ENCODE measurements at regions not wholly inside any gene's neighbourhood (a gene's known extent, or its start where the extent isn't known, plus 50 kb on each side); places are given as distances from the start of the nearest gene placed in this dataset.

GRCh38 chr19:27868007-27868406, 1344.9 kb downstream of the UQCRFS1 start:
- TF ChIP-seq EZH2 (IDR thresholded peaks at IDR 0.05; ENCODE audit: borderline replicate concordance, low read depth, low read length, poor library complexity, severe bottlenecking): no peak
- TF ChIP-seq, protein P1, sequence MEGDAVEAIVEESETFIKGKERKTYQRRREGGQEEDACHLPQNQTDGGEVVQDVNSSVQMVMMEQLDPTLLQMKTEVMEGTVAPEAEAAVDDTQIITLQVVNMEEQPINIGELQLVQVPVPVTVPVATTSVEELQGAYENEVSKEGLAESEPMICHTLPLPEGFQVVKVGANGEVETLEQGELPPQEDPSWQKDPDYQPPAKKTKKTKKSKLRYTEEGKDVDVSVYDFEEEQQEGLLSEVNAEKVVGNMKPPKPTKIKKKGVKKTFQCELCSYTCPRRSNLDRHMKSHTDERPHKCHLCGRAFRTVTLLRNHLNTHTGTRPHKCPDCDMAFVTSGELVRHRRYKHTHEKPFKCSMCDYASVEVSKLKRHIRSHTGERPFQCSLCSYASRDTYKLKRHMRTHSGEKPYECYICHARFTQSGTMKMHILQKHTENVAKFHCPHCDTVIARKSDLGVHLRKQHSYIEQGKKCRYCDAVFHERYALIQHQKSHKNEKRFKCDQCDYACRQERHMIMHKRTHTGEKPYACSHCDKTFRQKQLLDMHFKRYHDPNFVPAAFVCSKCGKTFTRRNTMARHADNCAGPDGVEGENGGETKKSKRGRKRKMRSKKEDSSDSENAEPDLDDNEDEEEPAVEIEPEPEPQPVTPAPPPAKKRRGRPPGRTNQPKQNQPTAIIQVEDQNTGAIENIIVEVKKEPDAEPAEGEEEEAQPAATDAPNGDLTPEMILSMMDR (conservative IDR thresholded peaks at IDR 0.05; ENCODE audit: low read depth, low read length): no peak
- H3K36me3 ChIP-seq (ENCODE audit: insufficient read depth, low read length, poor library complexity, severe bottlenecking): no peaks in the 10 kb centered on the region
- no peaks in the 10 kb centered on the region for H3K27me3 ChIP-seq (replicated peaks; ENCODE audit: insufficient read depth, low read depth, low read length, poor library complexity)
- H3K27ac ChIP-seq (ENCODE audit: low read depth, low read length, poor library complexity, severe bottlenecking): no peak overlapping the region
- BruUV-seq (replicated peaks): no TSS peak
- H3K4me3 ChIP-seq (ENCODE audit: low read depth, low read length, poor library complexity, severe bottlenecking): no peak overlapping the region
- no peaks in the 10 kb centered on the region for H3K4me1 ChIP-seq (ENCODE audit: insufficient read depth, low read length, poor library complexity, severe bottlenecking)
- CTCF ChIA-PET: no interaction called here
- peaks cover 30% of the 10 kb centered on the region for H3K9me3 ChIP-seq (ENCODE audit: low read depth, low read length, poor library complexity, severe bottlenecking)
- intact Hi-C loops (cut with micrococcal nuclease; ENCODE audit: unreplicated experiment): no loop called here
- POLR2A ChIA-PET (ENCODE audit: low non-redundant PET): no interaction called here
- DNase-seq (ENCODE audit: low spot score): no peak

GRCh38 chr19:27865927-27866777, 1346.8 kb downstream of the UQCRFS1 start:
- no peaks in the 10 kb centered on the region for H3K27me3 ChIP-seq (replicated peaks; ENCODE audit: insufficient read depth, low read depth, low read length, poor library complexity)
- TF ChIP-seq EZH2 (IDR thresholded peaks at IDR 0.05; ENCODE audit: borderline replicate concordance, low read depth, low read length, poor library complexity, severe bottlenecking): no peak
- TF ChIP-seq, protein P1 (conservative IDR thresholded peaks at IDR 0.05; ENCODE audit: low read depth, low read length): no peak
- ChIA-PET CTCF (no interaction called here), POLR2A (ENCODE audit: low non-redundant PET) (no interaction called here)
- no TSS peak for BruUV-seq (replicated peaks)
- no peak overlapping the region for H3K27ac ChIP-seq (ENCODE audit: low read depth, low read length, poor library complexity, severe bottlenecking)
- intact Hi-C loops (cut with micrococcal nuclease; ENCODE audit: unreplicated experiment): no loop called here
- peaks cover 23% of the 10 kb centered on the region for H3K9me3 ChIP-seq (ENCODE audit: low read depth, low read length, poor library complexity, severe bottlenecking)
- no peaks in the 10 kb centered on the region for H3K36me3 ChIP-seq (ENCODE audit: insufficient read depth, low read length, poor library complexity, severe bottlenecking)
- no peak overlapping the region for H3K4me3 ChIP-seq (ENCODE audit: low read depth, low read length, poor library complexity, severe bottlenecking)
- no peaks in the 10 kb centered on the region for H3K4me1 ChIP-seq (ENCODE audit: insufficient read depth, low read length, poor library complexity, severe bottlenecking)
- DNase-seq (ENCODE audit: low spot score): no peak

DNA sequence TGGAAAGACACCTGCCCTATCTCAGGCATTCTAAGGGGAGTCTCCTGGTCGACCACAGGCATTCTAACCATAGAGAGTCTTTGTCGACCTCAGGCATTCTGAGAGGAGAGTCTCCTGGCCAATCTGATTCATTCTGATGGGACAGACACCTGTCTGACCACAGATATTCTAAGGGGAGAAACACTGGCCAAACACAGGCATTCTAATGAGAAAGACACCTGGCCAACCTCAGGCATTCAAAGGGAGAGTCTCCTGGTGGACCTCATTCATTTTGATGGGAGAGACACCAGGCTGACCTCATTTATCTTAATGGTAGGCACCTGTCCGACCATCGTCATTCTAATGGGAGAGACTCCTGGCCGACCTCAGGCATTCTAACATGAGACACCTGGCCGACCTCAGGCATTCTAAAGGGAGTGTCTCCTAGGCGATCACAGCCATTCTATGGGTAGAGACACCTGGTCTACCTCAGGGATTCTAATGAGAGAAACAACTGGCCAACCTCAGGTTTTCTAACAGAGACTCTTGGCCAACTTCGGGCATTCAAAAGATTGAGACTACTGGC, 1351.5 kb downstream of the UQCRFS1 start:
- POLR2A ChIA-PET (ENCODE audit: low non-redundant PET): no interaction called here
- BruUV-seq (replicated peaks): no TSS peak

More for the DNA sequence above, 1351.5 kb downstream of the UQCRFS1 start:
- Histone ChIP-seq H3K4me3 (ENCODE audit: low read depth, low read length, poor library complexity, severe bottlenecking) (no peak overlapping the region), H3K4me1 (ENCODE audit: insufficient read depth, low read length, poor library complexity, severe bottlenecking) (no peaks in the 10 kb centered on the region), H3K27me3 (replicated peaks; ENCODE audit: insufficient read depth, low read depth, low read length, poor library complexity) (no peaks in the 10 kb centered on the region), H3K27ac (ENCODE audit: low read depth, low read length, poor library complexity, severe bottlenecking) (no peak overlapping the region), H3K36me3 (ENCODE audit: insufficient read depth, low read length, poor library complexity, severe bottlenecking) (no peaks in the 10 kb centered on the region), H3K9me3 (ENCODE audit: low read depth, low read length, poor library complexity, severe bottlenecking) (peaks cover 30% of the 10 kb centered on the region)
- intact Hi-C loops (cut with micrococcal nuclease; ENCODE audit: unreplicated experiment): no loop called here
- TF ChIP-seq, protein P1 (conservative IDR thresholded peaks at IDR 0.05; ENCODE audit: low read depth, low read length): no peak
- TF ChIP-seq EZH2 (IDR thresholded peaks at IDR 0.05; ENCODE audit: borderline replicate concordance, low read depth, low read length, poor library complexity, severe bottlenecking): no peak
- CTCF ChIA-PET: no interaction called here
- no peak for DNase-seq (ENCODE audit: low spot score)
